ENCODE measurements at regions not wholly inside any gene's neighbourhood (a gene's known extent, or its start where the extent isn't known, plus 50 kb on each side); places are given as distances from the start of the nearest gene placed in this dataset.

DNA sequence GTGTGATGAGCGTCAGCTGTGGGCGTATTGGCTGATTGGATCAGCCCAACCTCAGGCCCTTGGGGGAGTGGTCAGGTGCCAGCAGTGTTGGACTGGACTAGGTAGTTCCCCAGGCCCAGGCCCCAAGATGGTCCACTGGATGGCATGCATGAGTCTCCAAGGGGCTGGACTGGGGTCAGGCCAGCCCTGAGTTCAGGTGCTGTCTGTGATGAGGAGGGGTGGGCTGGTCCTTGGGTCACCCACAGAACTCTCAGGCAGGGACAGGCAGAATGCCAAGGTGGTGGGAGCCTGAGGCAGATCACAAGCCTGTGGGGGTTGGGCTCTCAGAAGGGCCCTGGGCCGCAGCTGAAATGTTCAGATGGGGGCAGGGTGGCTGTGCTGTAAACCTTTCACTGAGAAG, 59.5 kb upstream of the THUMPD2 start:
- TF ChIP-seq, protein P1, sequence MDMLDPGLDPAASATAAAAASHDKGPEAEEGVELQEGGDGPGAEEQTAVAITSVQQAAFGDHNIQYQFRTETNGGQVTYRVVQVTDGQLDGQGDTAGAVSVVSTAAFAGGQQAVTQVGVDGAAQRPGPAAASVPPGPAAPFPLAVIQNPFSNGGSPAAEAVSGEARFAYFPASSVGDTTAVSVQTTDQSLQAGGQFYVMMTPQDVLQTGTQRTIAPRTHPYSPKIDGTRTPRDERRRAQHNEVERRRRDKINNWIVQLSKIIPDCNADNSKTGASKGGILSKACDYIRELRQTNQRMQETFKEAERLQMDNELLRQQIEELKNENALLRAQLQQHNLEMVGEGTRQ (IDR thresholded peaks at IDR 0.05; ENCODE audit: low read depth, low read length) = no peak
- TF ChIP-seq, protein P2, sequence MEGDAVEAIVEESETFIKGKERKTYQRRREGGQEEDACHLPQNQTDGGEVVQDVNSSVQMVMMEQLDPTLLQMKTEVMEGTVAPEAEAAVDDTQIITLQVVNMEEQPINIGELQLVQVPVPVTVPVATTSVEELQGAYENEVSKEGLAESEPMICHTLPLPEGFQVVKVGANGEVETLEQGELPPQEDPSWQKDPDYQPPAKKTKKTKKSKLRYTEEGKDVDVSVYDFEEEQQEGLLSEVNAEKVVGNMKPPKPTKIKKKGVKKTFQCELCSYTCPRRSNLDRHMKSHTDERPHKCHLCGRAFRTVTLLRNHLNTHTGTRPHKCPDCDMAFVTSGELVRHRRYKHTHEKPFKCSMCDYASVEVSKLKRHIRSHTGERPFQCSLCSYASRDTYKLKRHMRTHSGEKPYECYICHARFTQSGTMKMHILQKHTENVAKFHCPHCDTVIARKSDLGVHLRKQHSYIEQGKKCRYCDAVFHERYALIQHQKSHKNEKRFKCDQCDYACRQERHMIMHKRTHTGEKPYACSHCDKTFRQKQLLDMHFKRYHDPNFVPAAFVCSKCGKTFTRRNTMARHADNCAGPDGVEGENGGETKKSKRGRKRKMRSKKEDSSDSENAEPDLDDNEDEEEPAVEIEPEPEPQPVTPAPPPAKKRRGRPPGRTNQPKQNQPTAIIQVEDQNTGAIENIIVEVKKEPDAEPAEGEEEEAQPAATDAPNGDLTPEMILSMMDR (conservative IDR thresholded peaks at IDR 0.05; ENCODE audit: low read depth, low read length) = no peak
- TF ChIP-seq POLR2A (IDR thresholded peaks at IDR 0.05; ENCODE audit: low read depth, low read length) (no peak), RCOR1 (IDR thresholded peaks at IDR 0.05; ENCODE audit: insufficient replicate concordance, low read length) (no peak), RFX5 (IDR thresholded peaks at IDR 0.05; ENCODE audit: low read depth, low read length) (no peak), BHLHE40 (IDR thresholded peaks at IDR 0.05; ENCODE audit: low read depth, low read length) (no peak), MAZ (IDR thresholded peaks at IDR 0.05; ENCODE audit: borderline replicate concordance, low read depth, low read length) (no peak), NFE2L2 (IDR thresholded peaks at IDR 0.05; ENCODE audit: low read depth, low read length) (no peak)
